ENCODE measurements at regions not wholly inside any gene's neighbourhood (a gene's known extent, or its start where the extent isn't known, plus 50 kb on each side); places are given as distances from the start of the nearest gene placed in this dataset.
A peak's percentile ranks its signal among the peaks of the same experiment; 100 is the strongest.

DNA sequence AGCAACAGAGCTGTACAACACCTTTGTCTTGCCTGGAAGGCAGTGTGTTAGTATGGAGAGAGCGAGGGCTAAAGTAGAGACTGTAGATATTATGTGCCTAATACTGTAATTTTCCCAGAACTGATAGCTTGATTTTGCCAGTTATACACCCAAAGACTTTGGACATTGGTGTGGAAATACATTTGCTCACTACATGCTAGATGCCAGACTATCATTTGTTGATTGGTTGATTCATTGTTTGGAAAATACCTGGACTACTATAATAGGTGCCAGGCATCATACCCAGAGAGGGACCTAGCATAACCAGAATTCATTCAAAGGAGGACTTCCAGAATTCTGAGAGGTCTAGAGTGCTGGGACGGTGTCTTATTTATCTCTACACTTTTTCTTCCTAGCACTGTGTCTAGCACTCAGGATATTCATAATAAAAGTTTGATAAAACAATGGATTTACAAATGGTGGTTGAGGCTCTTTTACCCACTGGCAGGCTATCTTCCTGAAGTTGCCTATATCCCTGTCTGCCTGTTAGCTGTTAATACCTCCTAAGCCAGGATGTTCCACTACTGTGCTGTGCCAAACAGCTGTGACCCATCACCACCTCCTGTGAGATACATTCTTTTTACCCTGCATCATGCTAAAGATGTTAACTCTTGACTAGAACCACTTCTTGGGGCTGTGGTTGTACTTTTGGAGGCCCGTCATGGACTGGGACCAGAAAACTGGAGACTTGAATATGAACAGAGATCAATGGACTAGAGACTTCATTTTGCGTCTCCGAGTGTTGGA is 72.2 kb upstream of the FUCA2 start:
- FAIRE-seq (no peak), DNase-seq (ENCODE audit: insufficient read length, low spot score) (no peak)
- no peak for TF ChIP-seq POLR2A (IDR thresholded peaks at IDR 0.05; ENCODE audit: low read depth, low read length)
- TF ChIP-seq SPI1 (IDR thresholded peaks at IDR 0.05; ENCODE audit: low read depth, low read length), result no peak
- no peak for TF ChIP-seq TAF1 (IDR thresholded peaks at IDR 0.05; ENCODE audit: low read depth, low read length)
- TF ChIP-seq POU2F2 (IDR thresholded peaks at IDR 0.05; ENCODE audit: low read depth, low read length), result no peak
- no peak for TF ChIP-seq POLR2AphosphoS5 (IDR thresholded peaks at IDR 0.05; ENCODE audit: low read depth, low read length)
- TF ChIP-seq PAX5 (IDR thresholded peaks at IDR 0.05; ENCODE audit: insufficient read depth, low read length, severe bottlenecking), result no peak

DNA sequence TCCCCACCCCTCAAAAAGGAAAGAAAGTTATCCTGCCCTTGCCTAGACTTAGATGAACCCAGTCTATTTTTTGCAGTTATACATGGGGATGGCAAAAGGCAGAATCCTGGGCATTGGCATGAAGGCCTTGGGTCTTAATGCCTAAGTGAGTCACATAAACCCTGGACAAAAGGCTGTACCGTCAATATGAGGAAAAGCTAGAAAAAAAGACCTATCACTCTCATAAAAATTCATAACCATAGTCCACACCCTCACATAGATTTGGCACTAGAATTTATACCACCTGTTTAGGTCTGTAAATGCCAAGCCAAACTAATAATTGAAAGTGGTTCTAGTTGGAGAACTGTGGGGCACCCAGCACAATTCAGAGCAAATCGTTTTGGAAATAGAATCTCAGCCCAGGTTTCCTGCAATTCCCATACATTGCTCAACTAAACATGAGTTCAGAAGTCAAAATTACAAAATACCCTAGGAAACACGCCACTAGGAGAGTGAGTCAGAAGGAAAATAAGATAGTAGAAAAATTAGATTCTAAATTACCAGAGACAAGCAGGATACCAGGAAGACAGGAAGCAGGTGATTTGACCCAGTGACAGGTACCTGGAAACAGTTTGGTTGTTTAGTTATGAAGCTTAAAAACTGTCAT is 70.4 kb upstream of the FUCA2 start:
- TF ChIP-seq POLR2A (IDR thresholded peaks at IDR 0.05; ENCODE audit: low read depth, low read length) (no peak), PAX5 (IDR thresholded peaks at IDR 0.05; ENCODE audit: insufficient read depth, low read length, severe bottlenecking) (no peak), POLR2AphosphoS5 (IDR thresholded peaks at IDR 0.05; ENCODE audit: low read depth, low read length) (no peak), SPI1 (IDR thresholded peaks at IDR 0.05; ENCODE audit: low read depth, low read length) (no peak), TAF1 (IDR thresholded peaks at IDR 0.05; ENCODE audit: low read depth, low read length) (no peak), POU2F2 (IDR thresholded peaks at IDR 0.05; ENCODE audit: low read depth, low read length) (no peak)
- DNase-seq (ENCODE audit: insufficient read length, low spot score) (no peak), FAIRE-seq (no peak)

DNA sequence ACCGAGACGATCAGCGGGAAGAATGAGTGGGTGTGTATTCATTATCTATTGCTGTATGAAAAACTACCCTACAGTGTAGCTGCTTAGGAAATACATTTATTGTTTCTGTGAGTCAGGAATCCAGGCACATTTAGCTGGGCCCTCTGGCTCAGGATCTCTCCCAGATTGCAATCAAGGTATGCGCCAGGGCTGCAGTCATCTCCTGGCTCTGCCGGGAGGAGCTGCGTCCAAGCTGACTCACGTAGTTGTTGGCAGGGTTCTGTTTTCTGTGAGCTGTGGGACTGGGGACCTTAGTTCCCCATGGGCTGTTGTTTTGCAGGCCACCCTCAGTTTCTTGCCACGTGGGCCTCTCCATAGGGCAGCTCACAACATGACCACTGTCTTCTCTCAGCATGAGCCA is 68.2 kb upstream of the FUCA2 start:
- DNase-seq (ENCODE audit: insufficient read length, low spot score) (no peak), FAIRE-seq (no peak)
- TF ChIP-seq PAX5 (IDR thresholded peaks at IDR 0.05; ENCODE audit: insufficient read depth, low read length, severe bottlenecking), result no peak
- TF ChIP-seq SPI1 (IDR thresholded peaks at IDR 0.05; ENCODE audit: low read depth, low read length), result no peak
- no peak for TF ChIP-seq POLR2A (IDR thresholded peaks at IDR 0.05; ENCODE audit: low read depth, low read length)
- no peak for TF ChIP-seq POU2F2 (IDR thresholded peaks at IDR 0.05; ENCODE audit: low read depth, low read length)
- TF ChIP-seq POLR2AphosphoS5 (IDR thresholded peaks at IDR 0.05; ENCODE audit: low read depth, low read length), result no peak
- TF ChIP-seq TAF1 (IDR thresholded peaks at IDR 0.05; ENCODE audit: low read depth, low read length), result no peak

DNA sequence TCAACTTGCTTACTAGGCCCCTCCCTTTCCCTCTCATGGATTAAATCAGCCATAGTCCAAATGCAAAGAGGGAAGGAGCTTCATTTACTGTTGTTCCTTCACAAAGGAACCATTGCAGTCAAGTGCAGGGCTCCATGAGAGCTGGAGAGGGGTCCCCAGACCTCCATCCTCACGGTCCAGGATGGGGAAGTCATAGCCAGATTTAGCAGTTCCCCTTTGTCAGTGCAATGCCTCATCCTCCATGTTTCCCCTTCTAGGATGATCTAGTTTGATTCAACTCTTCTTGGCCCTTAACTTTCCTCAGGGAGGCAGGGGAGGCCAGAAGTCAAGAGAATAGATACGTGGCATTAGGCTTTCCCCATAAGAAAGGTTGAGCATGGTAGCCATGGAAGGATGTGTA is 66.5 kb upstream of the FUCA2 start:
- TF ChIP-seq POU2F2 (IDR thresholded peaks at IDR 0.05; ENCODE audit: low read depth, low read length) (no peak), SPI1 (IDR thresholded peaks at IDR 0.05; ENCODE audit: low read depth, low read length) (0 out of 2 replicates have a peak, but pooled peaks have one; percentile 8), PAX5 (IDR thresholded peaks at IDR 0.05; ENCODE audit: insufficient read depth, low read length, severe bottlenecking) (no peak), POLR2AphosphoS5 (IDR thresholded peaks at IDR 0.05; ENCODE audit: low read depth, low read length) (no peak)
- DNase-seq (ENCODE audit: insufficient read length, low spot score), result no peak
- FAIRE-seq, result no peak

DNA sequence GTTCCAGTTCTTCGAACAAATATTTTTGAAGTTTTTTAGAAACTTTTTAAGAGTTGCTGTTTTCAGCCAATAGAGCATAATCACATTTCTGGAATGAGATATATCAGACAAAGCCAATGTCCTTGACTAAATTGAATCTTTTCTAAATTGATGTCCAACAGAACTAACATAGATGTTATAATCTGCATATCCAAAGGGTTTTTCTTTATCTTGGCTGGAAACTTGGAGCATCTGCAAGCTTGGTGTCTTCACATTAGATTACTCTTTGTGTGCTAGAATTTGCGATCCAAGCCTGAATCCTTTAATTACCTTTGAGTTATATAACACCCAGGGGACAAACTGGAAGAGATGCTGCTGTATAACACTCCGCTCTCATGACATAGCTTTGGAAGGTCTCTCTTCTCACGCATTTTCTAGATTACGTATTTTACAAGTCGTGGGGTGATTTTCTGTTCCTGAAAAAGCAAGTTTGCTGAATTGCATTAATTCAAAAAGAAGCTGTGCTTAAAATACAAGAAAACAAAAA is 64.4 kb upstream of the FUCA2 start:
- DNase-seq (ENCODE audit: insufficient read length, low spot score), result no peak
- FAIRE-seq, result no peak
- no peak for TF ChIP-seq POU2F2 (IDR thresholded peaks at IDR 0.05; ENCODE audit: low read depth, low read length)
- no peak for TF ChIP-seq POLR2A (IDR thresholded peaks at IDR 0.05; ENCODE audit: low read depth, low read length)
- no peak for TF ChIP-seq PAX5 (IDR thresholded peaks at IDR 0.05; ENCODE audit: insufficient read depth, low read length, severe bottlenecking)

DNA sequence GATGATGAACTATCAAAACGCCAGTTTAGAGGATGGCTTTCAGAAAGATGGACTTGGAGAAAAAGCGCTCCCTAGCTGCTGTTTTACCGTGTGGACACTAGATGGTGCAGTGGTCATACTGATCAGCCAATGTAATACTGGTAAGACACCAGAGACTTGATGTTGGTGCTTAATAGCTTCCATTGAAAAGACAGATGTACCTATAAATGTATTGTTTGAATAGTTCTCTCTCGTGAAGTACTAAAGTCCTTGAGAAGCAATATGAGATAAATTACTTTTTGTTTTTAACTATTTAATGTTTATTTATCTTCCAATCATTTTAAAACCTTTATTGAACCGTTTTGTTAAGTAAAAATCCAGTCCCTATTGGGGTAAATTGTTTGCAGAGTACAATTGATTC is 63.9 kb upstream of the FUCA2 start:
- FAIRE-seq (peak; percentile 84), DNase-seq (ENCODE audit: insufficient read length, low spot score) (peak; percentile 39)
- no peak for TF ChIP-seq POLR2AphosphoS5 (IDR thresholded peaks at IDR 0.05; ENCODE audit: low read depth, low read length)
- TF ChIP-seq SPI1 (IDR thresholded peaks at IDR 0.05; ENCODE audit: low read depth, low read length), result no peak
- TF ChIP-seq POU2F2 (IDR thresholded peaks at IDR 0.05; ENCODE audit: low read depth, low read length), result no peak
- TF ChIP-seq POLR2A (IDR thresholded peaks at IDR 0.05; ENCODE audit: low read depth, low read length), result no peak
- no peak for TF ChIP-seq PAX5 (IDR thresholded peaks at IDR 0.05; ENCODE audit: insufficient read depth, low read length, severe bottlenecking)
- no peak for TF ChIP-seq TAF1 (IDR thresholded peaks at IDR 0.05; ENCODE audit: low read depth, low read length)

DNA sequence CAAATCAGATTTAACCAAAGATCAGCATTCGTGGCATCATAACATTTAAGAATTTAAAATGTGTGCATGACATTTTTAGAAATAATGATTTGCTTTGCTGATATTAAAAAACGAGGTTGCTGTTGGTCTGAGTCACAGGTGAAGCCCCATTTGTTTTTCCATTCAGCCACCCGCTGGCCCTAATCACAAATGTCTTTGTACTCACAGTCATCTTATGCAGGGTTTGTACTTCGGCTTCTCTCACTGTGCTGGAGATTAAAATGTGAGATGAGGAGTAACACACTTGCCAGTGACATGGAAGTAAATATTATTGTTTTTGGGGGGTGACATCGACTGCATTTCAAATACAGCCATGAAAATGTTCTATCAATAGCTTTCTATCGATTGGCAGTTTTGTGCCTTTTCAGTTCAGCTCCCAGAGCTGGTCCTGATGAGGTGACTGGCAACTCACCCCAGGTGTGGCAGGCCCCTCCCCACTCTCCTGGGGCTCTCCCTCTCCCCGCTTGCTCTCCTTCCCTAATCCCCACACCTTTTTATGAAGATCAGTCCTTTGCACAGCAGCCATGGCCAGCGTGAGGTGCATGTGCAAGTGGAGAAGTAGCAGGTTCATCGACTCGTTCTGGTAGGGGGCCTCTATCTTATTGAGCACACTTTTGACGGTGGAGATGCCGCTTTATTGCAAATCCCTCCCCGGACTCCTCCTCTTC is 58.8 kb upstream of the FUCA2 start:
- no peak for DNase-seq (ENCODE audit: insufficient read length, low spot score)
- TF ChIP-seq SPI1 (IDR thresholded peaks at IDR 0.05; ENCODE audit: low read depth, low read length), result no peak
- TF ChIP-seq TAF1 (IDR thresholded peaks at IDR 0.05; ENCODE audit: low read depth, low read length), result no peak
- TF ChIP-seq POLR2A (IDR thresholded peaks at IDR 0.05; ENCODE audit: low read depth, low read length), result no peak
- TF ChIP-seq PAX5 (IDR thresholded peaks at IDR 0.05; ENCODE audit: insufficient read depth, low read length, severe bottlenecking), result no peak
- no peak for TF ChIP-seq POLR2AphosphoS5 (IDR thresholded peaks at IDR 0.05; ENCODE audit: low read depth, low read length)
- no peak for TF ChIP-seq POU2F2 (IDR thresholded peaks at IDR 0.05; ENCODE audit: low read depth, low read length)
- no peak for FAIRE-seq

DNA sequence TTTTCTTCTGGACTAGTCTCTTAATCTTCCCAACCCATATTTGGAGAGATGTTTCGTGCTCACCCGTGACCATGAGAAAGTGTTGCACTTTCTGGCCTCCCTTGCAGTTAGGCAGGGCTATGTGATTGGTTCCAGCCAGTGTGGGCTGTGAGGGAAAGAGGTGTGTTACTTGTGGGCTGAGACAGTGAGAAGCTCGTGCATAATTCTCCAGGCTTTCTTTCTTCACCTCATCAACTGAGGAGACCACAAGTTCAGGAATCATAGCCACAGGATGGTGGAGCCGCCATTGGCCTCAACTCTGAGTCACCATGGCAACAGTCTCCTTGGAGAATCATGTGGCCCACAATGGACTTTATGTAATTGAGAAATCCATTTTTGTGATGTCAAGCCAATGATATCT is 57.5 kb upstream of the FUCA2 start:
- DNase-seq (ENCODE audit: insufficient read length, low spot score) (no peak), FAIRE-seq (no peak)
- TF ChIP-seq SPI1 (IDR thresholded peaks at IDR 0.05; ENCODE audit: low read depth, low read length) (no peak), POU2F2 (IDR thresholded peaks at IDR 0.05; ENCODE audit: low read depth, low read length) (no peak), PAX5 (IDR thresholded peaks at IDR 0.05; ENCODE audit: insufficient read depth, low read length, severe bottlenecking) (no peak), POLR2AphosphoS5 (IDR thresholded peaks at IDR 0.05; ENCODE audit: low read depth, low read length) (no peak), TAF1 (IDR thresholded peaks at IDR 0.05; ENCODE audit: low read depth, low read length) (no peak), POLR2A (IDR thresholded peaks at IDR 0.05; ENCODE audit: low read depth, low read length) (no peak)

DNA sequence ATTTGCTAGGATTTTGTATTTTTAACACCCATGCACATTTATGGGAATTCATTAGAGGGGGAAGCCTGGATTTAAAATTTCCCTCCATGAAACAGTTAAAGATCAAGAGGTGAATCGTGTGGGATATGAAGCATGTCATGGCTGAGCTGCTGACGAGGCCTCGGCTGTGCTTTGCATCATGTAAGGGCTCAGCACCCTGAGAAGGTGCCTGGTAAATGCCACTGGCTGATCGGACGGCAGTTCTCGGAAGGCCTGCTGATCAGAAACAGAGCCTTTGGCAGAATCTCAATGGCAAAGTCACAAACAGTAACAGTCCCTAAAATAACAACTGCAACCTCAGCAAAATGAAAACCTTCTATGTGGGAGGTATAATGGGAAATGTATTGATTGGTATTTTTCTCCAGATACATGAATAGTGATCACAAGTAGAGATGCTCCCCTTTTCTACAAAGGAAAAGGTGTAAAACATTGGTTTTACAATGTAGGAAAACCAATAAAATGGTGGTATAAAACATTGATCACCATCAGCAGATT is 53.0 kb upstream of the FUCA2 start:
- TF ChIP-seq POU2F2 (IDR thresholded peaks at IDR 0.05; ENCODE audit: low read depth, low read length) (no peak), TAF1 (IDR thresholded peaks at IDR 0.05; ENCODE audit: low read depth, low read length) (no peak), PAX5 (IDR thresholded peaks at IDR 0.05; ENCODE audit: insufficient read depth, low read length, severe bottlenecking) (no peak), SPI1 (IDR thresholded peaks at IDR 0.05; ENCODE audit: low read depth, low read length) (no peak), POLR2A (IDR thresholded peaks at IDR 0.05; ENCODE audit: low read depth, low read length) (no peak), POLR2AphosphoS5 (IDR thresholded peaks at IDR 0.05; ENCODE audit: low read depth, low read length) (no peak)
- FAIRE-seq, result no peak
- no peak for DNase-seq (ENCODE audit: insufficient read length, low spot score)

Measured in GM12891 (cell line).